ENCODE measurements at regions not wholly inside any gene's neighbourhood (a gene's known extent, or its start where the extent isn't known, plus 50 kb on each side); places are given as distances from the start of the nearest gene placed in this dataset.

GRCh38 chr11:97158243-97158642 is 768.4 kb downstream of the JRKL start:
- TF ChIP-seq CTCF (conservative IDR thresholded peaks at IDR 0.05) = no peak
- TF ChIP-seq EZH2 (IDR thresholded peaks at IDR 0.05; ENCODE audit: low read depth) = no peak

Measured in PC-9 (cell line).